ENCODE measurements at regions not wholly inside any gene's neighbourhood (a gene's known extent, or its start where the extent isn't known, plus 50 kb on each side); places are given as distances from the start of the nearest gene placed in this dataset.

DNA sequence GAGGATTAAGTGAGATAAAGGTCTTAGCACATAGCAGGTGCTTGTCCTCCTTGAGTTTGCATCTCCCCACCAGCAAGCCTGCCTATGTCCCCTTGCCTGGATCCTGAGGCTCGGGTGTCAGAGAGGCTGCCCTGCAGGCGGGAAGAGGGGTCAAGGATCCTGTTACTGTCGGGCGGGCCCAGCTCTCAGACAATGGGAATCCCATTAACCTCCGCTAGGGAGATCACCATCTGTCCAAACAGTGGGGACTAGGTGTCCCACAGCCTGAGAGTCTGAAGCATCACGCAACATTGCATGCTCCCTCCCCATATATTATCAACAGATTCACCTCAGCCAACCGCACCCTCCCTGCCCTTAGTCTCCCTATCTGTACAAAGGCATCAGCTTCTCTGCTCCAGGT lies 151.4 kb downstream of the FBLN2 start:
- no peak for ATAC-seq
- intact Hi-C loops (cut with DNase I), result no loop called here
- no peak for DNase-seq (ENCODE audit: missing footprints)

DNA sequence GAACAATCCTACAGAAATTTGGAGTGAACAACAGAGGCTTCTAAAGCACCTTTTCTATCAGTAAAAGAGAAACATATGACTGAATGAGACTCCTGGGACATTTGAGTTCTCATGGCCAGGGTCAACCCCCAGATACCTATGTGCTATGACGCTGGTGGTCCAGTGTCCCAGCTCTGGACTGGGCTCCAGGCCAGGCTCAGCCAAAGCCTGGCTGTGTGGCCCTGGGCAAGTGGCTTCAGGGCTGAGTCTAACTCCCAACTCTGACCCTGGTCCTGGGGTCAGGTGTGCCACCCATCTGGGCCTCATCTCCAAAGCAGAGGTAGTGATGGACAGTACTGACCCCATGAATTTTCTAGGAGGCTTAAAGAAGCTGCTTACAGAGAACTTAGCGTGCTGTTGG lies 147.8 kb downstream of the FBLN2 start:
- ATAC-seq, result no peak
- DNase-seq (ENCODE audit: missing footprints), result no peak
- intact Hi-C loops (cut with DNase I), result no loop called here

DNA sequence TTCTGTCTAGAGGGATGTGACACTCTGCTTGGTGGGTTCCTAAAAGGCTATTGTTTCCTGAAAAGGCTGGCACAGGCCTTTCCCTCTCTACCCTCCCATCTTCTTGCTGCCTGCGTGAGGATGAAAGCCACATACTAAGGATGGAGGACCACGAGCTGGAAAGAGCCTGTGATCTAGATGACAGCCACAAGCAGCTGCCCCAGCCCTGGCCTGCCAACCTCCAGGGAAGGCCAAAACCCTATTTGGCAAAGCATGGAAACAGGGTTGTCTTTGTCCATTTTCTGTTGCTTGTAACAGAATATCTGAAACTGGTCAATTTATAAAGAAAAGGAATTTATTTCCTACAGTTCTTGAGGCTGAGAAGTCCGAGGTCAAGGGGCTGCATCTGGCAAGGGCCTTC lies 144.5 kb downstream of the FBLN2 start:
- intact Hi-C loops (cut with DNase I), result no loop called here
- DNase-seq (ENCODE audit: missing footprints) (no peak), ATAC-seq (no peak)

DNA sequence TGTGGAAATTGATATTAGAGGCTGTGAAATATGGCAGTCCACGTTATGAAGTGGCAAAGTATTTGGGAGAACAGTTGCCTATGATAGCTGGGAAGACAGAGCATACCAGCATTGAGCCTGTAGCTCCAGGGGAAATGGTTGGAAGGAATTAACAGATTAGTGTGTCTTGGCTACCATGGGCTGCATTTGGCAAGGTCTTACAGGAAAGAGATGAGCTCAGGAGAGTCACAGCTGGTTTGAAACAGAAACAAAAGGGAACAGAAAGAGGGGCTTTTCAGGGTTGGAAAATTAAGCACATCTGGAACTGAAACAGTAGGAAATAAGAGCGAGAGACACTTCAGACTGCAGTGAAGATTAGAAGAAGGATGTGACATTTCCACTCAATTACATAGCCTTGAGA lies 141.7 kb downstream of the FBLN2 start:
- no peak for ATAC-seq
- intact Hi-C loops (cut with DNase I), result no loop called here
- no peak for DNase-seq (ENCODE audit: missing footprints)

DNA sequence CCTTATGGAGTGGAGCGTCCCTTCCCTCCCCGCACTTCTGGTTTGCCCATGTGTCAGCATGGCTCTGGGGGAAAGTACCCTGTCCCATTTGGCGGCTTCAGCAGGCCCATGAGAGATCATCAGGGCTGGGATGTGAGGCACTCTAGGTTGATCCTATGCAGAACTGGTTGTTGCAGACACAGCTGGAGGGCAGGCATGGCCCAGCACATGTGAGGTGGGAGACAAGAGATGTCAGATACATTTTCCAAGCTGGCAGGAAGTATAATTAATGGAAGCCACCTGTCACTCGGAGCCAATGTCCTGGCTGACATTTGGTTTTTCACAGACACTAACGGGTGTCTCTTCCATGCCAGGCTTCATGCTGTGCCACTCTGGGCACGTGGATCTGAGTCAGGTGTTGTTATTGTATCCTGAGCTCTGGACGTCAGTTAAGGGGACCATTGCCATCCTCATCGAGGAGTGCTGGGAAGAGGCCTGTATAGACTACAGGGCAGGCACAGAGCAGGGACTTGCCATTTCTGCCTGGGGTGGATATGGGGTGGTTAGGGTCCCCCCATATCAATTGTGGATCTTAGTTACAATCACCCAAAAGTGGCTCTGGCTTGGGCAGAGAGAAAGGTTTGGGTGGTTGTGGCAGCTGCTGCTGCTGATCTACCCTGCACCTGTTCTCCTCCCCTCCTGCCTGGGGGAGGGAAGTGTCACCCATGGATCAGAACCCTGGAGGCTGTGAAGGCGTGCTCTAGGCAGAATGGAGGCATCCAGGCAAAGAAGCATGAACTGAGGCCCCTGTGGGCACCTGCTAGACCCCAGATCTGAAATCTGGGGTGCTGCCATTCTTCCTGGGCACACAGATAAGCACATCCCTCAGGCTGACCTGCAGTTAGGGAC lies 140.7 kb downstream of the FBLN2 start:
- ATAC-seq (no peak), DNase-seq (ENCODE audit: missing footprints) (no peak)
- intact Hi-C loops (cut with DNase I), result no loop called here

DNA sequence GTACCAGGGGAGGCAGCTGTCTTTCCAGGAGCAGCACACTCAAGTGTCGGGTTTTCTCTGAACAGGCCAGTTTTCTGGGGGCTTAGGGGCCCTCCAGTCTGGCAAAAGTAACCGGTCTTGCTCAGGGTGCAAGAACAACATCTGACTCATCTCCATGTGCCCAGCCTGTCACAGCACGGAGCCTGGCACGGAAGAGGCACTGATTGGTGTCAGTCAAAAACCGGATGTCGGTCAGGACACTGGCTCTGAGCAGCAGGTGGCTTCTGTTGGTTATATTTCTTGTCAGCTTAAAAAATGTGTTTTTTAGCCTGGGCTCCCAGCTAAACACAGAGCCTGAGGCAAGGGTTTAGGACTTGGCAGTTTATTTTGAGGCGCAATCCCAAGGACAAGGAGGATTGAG lies 139.9 kb downstream of the FBLN2 start:
- intact Hi-C loops (cut with DNase I), result no loop called here
- DNase-seq (ENCODE audit: missing footprints) (no peak), ATAC-seq (no peak)

DNA sequence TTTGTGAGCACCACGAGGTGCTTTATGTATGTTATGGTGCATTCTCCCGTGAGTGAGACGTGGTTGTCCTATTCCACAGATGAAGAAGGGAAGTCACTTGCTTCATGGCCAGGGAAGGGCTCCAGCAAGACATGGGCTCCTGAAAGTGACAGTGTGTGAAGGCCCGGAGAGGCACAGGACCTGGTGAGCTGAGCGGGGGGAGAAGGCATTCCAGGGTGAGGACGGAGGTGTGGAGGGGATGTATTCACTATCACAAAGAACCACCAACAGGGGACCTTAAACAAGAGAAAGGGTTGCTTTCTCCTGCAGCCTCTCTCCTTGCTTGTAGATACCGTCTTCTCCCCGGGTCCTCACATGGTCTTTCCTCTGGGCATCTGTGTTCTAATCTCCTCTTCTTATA lies 139.1 kb downstream of the FBLN2 start:
- ATAC-seq (no peak), DNase-seq (ENCODE audit: missing footprints) (no peak)
- intact Hi-C loops (cut with DNase I), result no loop called here
